Large intestine (tissue), 3 donors: ENCODE measurements at regions not wholly inside any gene's neighbourhood (a gene's known extent, or its start where the extent isn't known, plus 50 kb on each side); places are given as distances from the start of the nearest gene placed in this dataset.

ENCODE experiments used
- DNase-seq, 2 donors: peaks; one replicate each; pipeline versions ENCODE4 v3.0.0 to v3.0.0-alpha.2; 2013
- H3K27ac ChIP-seq: one replicate; pipeline ENCODE4 v1.5.1; 2013; ENCODE audit warnings: low read length
- H3K27me3 ChIP-seq: 2 replicates; pipeline ENCODE4 v1.6.1; 2013; ENCODE audit warnings: low read length; ENCODE audit not compliant: control insufficient read depth, insufficient read depth
- H3K36me3 ChIP-seq: 2 replicates; pipeline ENCODE4 v1.6.1; 2013; ENCODE audit warnings: low read length; ENCODE audit not compliant: control insufficient read depth, insufficient read depth
- H3K4me1 ChIP-seq: one replicate; pipeline ENCODE4 v1.6.1; 2013; ENCODE audit warnings: low read length; ENCODE audit not compliant: control insufficient read depth, insufficient read depth
- H3K4me3 ChIP-seq: one replicate; pipeline ENCODE4 v1.5.1; 2013; ENCODE audit warnings: low read length
- H3K9me3 ChIP-seq: one replicate; pipeline ENCODE4 v1.6.1; 2013; ENCODE audit warnings: mild to moderate bottlenecking, low read depth, low read length, moderate library complexity; ENCODE audit not compliant: control insufficient read depth
- WGBS: methylation state at CpG from one replicate; pipeline ENCODE4 v1.1.5; 2013; ENCODE audit warnings: low lambda C conversion rate; ENCODE audit not compliant: insufficient coverage; 5-methylcytosine and 5-hydroxymethylcytosine counted together

GRCh38 chr3:166759736-166760513, 620.2 kb downstream of the ZBBX start:
- peaks cover 4% of the 10 kb centered on the region for H3K9me3 ChIP-seq
- H3K27ac ChIP-seq, result no peak overlapping the region
- DNase-seq, result no peak
- H3K27me3 ChIP-seq, result no peaks in the 10 kb centered on the region
- 94% methylated on average over 2 of the region's 9 CpGs for WGBS
- H3K4me3 ChIP-seq, result no peak overlapping the region
- H3K36me3 ChIP-seq, result no peaks in the 10 kb centered on the region
- H3K4me1 ChIP-seq, result no peaks in the 10 kb centered on the region

DNA sequence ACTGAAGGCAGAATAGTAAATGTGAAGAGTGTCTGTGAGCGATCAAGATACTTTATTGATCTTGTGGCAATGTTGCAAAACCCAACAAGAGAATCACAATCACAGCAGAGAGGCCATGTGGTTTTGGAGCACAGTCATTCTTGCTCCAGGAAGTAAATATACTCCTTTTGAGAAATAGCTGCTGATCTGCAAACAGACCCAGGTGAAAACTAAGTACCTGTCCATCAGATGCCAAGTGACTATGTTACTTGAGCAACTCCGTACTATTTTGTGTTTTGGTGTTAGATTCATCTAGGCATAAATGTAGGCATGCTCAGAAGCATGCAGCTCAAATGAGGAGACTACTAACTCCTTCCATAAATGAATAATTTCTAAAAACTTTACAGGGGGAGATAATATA, 627.9 kb downstream of the ZBBX start:
- H3K4me1 ChIP-seq, result no peaks in the 10 kb centered on the region
- H3K9me3 ChIP-seq, result peaks cover 4% of the 10 kb centered on the region
- no CpG with 5 or more reads among the region's 2 CpGs for WGBS
- H3K27me3 ChIP-seq, result no peaks in the 10 kb centered on the region
- H3K36me3 ChIP-seq, result no peaks in the 10 kb centered on the region
- DNase-seq, result no peak
- no peak overlapping the region for H3K4me3 ChIP-seq
- no peak overlapping the region for H3K27ac ChIP-seq

DNA sequence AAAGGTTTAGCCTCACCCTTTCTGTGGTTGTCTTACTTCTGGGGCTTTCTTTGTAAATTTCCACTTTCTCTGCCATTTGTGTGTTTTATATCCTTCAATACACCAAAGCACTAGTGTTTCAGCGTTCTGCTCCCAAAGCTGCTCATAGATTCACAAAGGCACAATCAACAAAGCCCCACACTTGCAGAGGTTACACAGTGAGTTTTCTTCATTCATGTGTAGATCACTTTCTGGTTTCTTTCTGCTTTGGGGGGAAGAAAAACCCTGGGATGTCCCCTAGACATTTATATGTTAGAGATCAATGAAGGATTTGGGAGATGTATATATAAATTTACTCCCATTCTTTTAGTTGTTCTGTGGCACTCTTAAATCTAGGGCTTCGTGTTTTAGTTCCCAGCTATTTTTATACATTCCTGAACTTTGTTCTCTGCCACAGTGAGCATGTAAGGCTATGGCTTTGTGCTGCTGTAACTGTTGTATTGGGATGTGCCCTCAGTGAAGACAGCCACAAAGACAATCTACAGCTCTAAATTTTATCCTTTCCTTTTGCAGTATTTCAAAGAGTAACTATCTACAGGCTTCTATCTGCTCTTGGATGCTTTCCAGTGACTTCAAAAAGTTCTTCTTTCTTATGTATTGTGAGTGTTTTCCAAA, 636.5 kb downstream of the ZBBX start:
- WGBS, result 40% methylated on average over 1 of the region's 2 CpGs
- no peaks in the 10 kb centered on the region for H3K4me1 ChIP-seq
- H3K36me3 ChIP-seq, result no peaks in the 10 kb centered on the region
- no peak overlapping the region for H3K27ac ChIP-seq
- H3K4me3 ChIP-seq, result no peak overlapping the region
- no peaks in the 10 kb centered on the region for H3K9me3 ChIP-seq
- no peak for DNase-seq
- H3K27me3 ChIP-seq, result no peaks in the 10 kb centered on the region

DNA sequence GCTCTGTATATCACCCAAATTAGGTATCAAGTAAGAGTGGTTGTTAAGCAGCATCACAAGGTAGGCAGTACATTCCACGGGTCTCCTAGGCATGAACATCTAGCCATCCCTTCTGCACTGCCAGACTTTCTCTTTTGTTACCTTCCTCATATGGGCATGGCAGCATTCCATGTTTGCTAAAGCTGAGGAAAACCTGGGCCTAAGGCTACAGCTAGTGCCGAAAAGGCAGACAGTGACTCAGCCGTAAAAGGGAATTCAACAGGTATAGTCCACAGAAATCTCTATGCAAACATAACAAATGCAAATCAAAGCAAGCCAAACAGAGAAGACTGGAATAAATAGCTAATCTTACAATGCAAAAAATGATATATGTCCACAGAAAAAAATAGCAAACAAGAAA, 645.4 kb downstream of the ZBBX start:
- no peaks in the 10 kb centered on the region for H3K27me3 ChIP-seq
- H3K36me3 ChIP-seq, result no peaks in the 10 kb centered on the region
- DNase-seq, result no peak
- no peak overlapping the region for H3K4me3 ChIP-seq
- H3K27ac ChIP-seq, result no peak overlapping the region
- H3K4me1 ChIP-seq, result no peaks in the 10 kb centered on the region
- no peaks in the 10 kb centered on the region for H3K9me3 ChIP-seq
- WGBS, result no CpG with 5 or more reads among the region's 3 CpGs

DNA sequence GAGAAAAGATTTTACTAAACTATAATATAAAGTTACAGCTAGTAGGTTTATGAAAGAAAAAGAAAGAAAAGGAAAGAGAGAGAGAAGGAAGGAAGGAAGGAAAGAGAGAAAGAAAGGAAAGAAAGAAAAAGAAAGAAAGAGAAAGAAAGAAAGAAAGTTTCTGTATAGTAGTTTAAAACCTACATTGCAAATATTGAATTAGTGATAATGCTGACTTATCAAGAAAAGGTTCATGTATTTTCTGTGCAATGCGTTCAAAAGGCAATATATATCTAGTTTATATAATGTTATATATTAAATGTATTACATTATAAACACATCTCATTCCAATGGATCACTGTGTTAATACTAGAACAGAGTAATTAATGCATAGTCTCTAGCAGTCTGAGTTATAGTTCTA, 648.4 kb downstream of the ZBBX start:
- Histone ChIP-seq H3K27ac (no peak overlapping the region), H3K4me3 (no peak overlapping the region), H3K9me3 (no peaks in the 10 kb centered on the region), H3K36me3 (no peaks in the 10 kb centered on the region), H3K4me1 (no peaks in the 10 kb centered on the region), H3K27me3 (no peaks in the 10 kb centered on the region)
- 43% methylated on average over 1 of the region's 1 CpG for WGBS
- DNase-seq, result no peak

GRCh38 chr3:166721466-166721865, 658.6 kb downstream of the ZBBX start:
- no peaks in the 10 kb centered on the region for H3K27me3 ChIP-seq
- no peaks in the 10 kb centered on the region for H3K4me1 ChIP-seq
- H3K9me3 ChIP-seq, result no peaks in the 10 kb centered on the region
- no peak for DNase-seq
- no peak overlapping the region for H3K27ac ChIP-seq
- H3K36me3 ChIP-seq, result no peaks in the 10 kb centered on the region
- H3K4me3 ChIP-seq, result no peak overlapping the region

- H3K4me3 ChIP-seq, result no peak overlapping the region
- H3K9me3 ChIP-seq, result no peaks in the 10 kb centered on the region
- DNase-seq, result no peak
- no peaks in the 10 kb centered on the region for H3K36me3 ChIP-seq
- no peaks in the 10 kb centered on the region for H3K4me1 ChIP-seq
- no peaks in the 10 kb centered on the region for H3K27me3 ChIP-seq
- 57% methylated on average over 1 of the region's 4 CpGs for WGBS
- no peak overlapping the region for H3K27ac ChIP-seq
Observed at GRCh38 chr3:166714206-166714605, 665.9 kb downstream of the ZBBX start.

DNA sequence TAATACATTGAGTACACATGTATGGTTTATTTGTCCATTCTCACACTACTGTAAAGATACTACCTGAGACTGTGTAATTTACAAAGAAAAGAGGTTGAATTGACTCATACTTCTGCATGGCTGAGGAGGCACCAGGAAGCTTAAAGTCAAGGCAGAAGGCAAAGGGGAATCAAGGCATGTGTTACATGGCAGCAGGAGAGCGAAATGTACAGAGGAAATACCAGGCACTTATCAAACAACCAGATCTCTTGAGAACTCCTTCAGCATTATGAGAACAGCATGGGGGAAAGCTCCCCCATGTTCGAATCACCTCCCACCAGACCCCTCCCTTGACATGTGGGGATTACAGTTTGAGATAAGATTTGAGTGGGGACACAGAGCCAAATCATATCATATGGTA, 666.3 kb downstream of the ZBBX start:
- Histone ChIP-seq H3K27me3 (no peaks in the 10 kb centered on the region), H3K27ac (no peak overlapping the region), H3K9me3 (no peaks in the 10 kb centered on the region), H3K4me1 (no peaks in the 10 kb centered on the region), H3K36me3 (no peaks in the 10 kb centered on the region), H3K4me3 (no peak overlapping the region)
- no CpG with 5 or more reads among the region's 2 CpGs for WGBS
- DNase-seq, result no peak

- no peaks in the 10 kb centered on the region for H3K27me3 ChIP-seq
- H3K36me3 ChIP-seq, result no peaks in the 10 kb centered on the region
- H3K4me3 ChIP-seq, result no peak overlapping the region
- H3K9me3 ChIP-seq, result no peaks in the 10 kb centered on the region
- no peak for DNase-seq
- no peak overlapping the region for H3K27ac ChIP-seq
- H3K4me1 ChIP-seq, result no peaks in the 10 kb centered on the region
- WGBS, result 25% methylated on average over 1 of the region's 2 CpGs
Observed at GRCh38 chr3:166706094-166706493, 674.0 kb downstream of the ZBBX start.

GRCh38 chr3:166697495-166697894, 682.6 kb downstream of the ZBBX start:
- H3K27ac ChIP-seq, result no peak overlapping the region
- H3K27me3 ChIP-seq, result no peaks in the 10 kb centered on the region
- no peak for DNase-seq
- WGBS, result no CpG with 5 or more reads among the region's 1 CpG
- H3K9me3 ChIP-seq, result no peaks in the 10 kb centered on the region
- H3K36me3 ChIP-seq, result no peaks in the 10 kb centered on the region
- H3K4me3 ChIP-seq, result no peak overlapping the region
- H3K4me1 ChIP-seq, result no peaks in the 10 kb centered on the region

DNA sequence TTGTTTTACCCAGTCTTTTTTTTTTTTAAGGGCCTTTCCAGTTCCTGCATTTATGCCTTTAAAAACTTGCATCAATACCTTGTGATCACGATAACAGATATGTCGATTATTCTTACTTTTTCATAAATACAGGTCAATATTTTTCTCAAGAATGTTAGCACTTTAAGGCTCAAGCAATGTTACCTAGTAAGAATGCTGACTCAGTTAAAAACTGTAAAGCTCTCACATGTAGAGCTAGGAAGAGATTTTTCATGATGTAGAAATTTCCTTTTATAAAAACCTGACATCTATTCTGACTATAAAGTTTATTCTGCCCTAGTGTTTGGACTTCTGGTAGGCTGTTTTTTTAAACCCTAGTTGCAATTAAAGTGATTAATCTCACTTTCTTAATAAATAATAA, 684.0 kb downstream of the ZBBX start:
- no peak overlapping the region for H3K27ac ChIP-seq
- no peaks in the 10 kb centered on the region for H3K27me3 ChIP-seq
- no peak overlapping the region for H3K4me3 ChIP-seq
- no peaks in the 10 kb centered on the region for H3K36me3 ChIP-seq
- WGBS, result 100% methylated on average over 2 of the region's 2 CpGs
- no peaks in the 10 kb centered on the region for H3K9me3 ChIP-seq
- H3K4me1 ChIP-seq, result no peaks in the 10 kb centered on the region
- DNase-seq, result no peak
